ENCODE measurements at regions not wholly inside any gene's neighbourhood (a gene's known extent, or its start where the extent isn't known, plus 50 kb on each side); places are given as distances from the start of the nearest gene placed in this dataset.

DNA sequence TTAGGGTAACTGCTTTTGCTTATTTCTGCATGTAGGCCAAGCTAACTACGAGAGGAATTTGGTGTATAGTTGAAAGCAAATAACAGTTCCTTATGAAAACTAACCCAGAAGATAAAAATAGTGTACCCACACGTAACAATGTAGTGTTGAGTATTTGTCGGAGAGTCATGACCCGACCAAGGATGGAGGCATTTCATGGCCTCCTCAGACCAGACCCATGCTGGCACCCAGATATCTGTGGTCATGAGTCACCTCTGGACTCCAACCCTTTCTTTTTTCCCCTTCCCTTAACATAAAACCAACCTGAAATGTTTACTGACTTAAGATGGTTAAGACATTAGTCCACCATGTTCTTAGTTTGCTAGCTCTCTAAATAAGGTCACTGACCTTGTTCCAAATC lies 318.7 kb downstream of the NOL4 start:
- Mint-ChIP-seq H3K27me3 (ENCODE audit: low read depth, unreplicated experiment) (no peaks in the 10 kb centered on the region), H3K4me3 (ENCODE audit: unreplicated experiment) (no peak overlapping the region), H3K9me3 (ENCODE audit: unreplicated experiment) (peaks cover 12% of the 10 kb centered on the region), H3K4me1 (ENCODE audit: low read depth, unreplicated experiment) (no peaks in the 10 kb centered on the region), H3K27ac (ENCODE audit: unreplicated experiment) (no peak overlapping the region), H3K36me3 (ENCODE audit: low read depth, unreplicated experiment) (no peaks in the 10 kb centered on the region)
- H3K4me1 ChIP-seq (ENCODE audit: insufficient read depth, low read length) = no peaks in the 10 kb centered on the region
- H3K79me2 ChIP-seq (ENCODE audit: insufficient read depth, low read length) = no peaks in the 10 kb centered on the region
- H3K36me3 ChIP-seq (ENCODE audit: insufficient read depth, low read length) = no peaks in the 10 kb centered on the region
- H3K4me2 ChIP-seq (ENCODE audit: low read length) = no peak overlapping the region
- FAIRE-seq = no peak
- H4K20me1 ChIP-seq (ENCODE audit: insufficient read depth, low read length) = no peaks in the 10 kb centered on the region
- no peaks in the 10 kb centered on the region for H3K27me3 ChIP-seq (ENCODE audit: insufficient read depth, low read length)
- no peak overlapping the region for H3K9ac ChIP-seq (ENCODE audit: low read length)
- H3K27ac ChIP-seq (ENCODE audit: low read depth, low read length) = no peak overlapping the region
- TF ChIP-seq, protein P1, sequence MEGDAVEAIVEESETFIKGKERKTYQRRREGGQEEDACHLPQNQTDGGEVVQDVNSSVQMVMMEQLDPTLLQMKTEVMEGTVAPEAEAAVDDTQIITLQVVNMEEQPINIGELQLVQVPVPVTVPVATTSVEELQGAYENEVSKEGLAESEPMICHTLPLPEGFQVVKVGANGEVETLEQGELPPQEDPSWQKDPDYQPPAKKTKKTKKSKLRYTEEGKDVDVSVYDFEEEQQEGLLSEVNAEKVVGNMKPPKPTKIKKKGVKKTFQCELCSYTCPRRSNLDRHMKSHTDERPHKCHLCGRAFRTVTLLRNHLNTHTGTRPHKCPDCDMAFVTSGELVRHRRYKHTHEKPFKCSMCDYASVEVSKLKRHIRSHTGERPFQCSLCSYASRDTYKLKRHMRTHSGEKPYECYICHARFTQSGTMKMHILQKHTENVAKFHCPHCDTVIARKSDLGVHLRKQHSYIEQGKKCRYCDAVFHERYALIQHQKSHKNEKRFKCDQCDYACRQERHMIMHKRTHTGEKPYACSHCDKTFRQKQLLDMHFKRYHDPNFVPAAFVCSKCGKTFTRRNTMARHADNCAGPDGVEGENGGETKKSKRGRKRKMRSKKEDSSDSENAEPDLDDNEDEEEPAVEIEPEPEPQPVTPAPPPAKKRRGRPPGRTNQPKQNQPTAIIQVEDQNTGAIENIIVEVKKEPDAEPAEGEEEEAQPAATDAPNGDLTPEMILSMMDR (IDR thresholded peaks at IDR 0.05; ENCODE audit: insufficient read depth, low read depth, low read length) = no peak
- no peak for TF ChIP-seq EZH2 (IDR thresholded peaks at IDR 0.05; ENCODE audit: insufficient read depth, low read length)
- H3K9me3 ChIP-seq (ENCODE audit: insufficient read depth, low read depth, low read length) = peaks cover 3% of the 10 kb centered on the region
- no peak overlapping the region for H2AFZ ChIP-seq (ENCODE audit: low read depth, low read length)
- DNase-seq (ENCODE audit: low read depth) = peak; percentile 53
- no peak overlapping the region for H3K4me3 ChIP-seq (ENCODE audit: insufficient read depth, low read depth, low read length)

DNA sequence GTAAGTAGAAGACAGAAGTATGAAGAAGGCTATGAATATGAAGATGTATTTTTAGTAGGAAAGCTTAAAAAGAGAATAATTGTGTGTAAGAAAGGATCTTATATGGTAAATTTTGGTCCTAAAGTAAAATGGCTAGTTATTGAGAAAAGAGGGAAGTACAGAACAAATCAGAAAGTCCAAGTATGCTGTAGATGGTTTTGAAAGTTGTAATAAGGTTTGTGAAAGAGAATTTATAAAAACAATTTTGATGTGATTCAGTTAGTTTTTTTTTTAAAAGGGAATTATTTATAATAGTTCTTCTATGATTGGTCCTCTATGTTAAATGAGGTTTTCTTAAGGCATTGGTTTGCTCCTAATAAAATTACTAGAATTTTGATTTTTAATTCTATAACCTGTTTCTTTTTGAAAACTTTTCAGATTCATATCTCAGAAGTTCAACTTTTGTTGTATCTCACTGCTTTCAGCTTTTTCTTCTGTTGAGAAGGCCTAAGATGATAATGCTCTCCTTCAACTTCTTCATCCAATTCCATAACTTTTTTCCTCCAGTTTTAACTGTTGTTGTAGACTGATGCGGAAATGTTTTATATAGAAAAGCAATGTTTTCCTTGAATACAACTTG lies 322.7 kb downstream of the NOL4 start:
- TF ChIP-seq, protein P1 (IDR thresholded peaks at IDR 0.05; ENCODE audit: insufficient read depth, low read depth, low read length) = no peak
- no peak for TF ChIP-seq EZH2 (IDR thresholded peaks at IDR 0.05; ENCODE audit: insufficient read depth, low read length)
- peaks cover 12% of the 10 kb centered on the region for H3K9me3 Mint-ChIP-seq (ENCODE audit: unreplicated experiment)
- no peak overlapping the region for H3K4me3 ChIP-seq (ENCODE audit: insufficient read depth, low read depth, low read length)
- no peak overlapping the region for H3K9ac ChIP-seq (ENCODE audit: low read length)
- no peak overlapping the region for H2AFZ ChIP-seq (ENCODE audit: low read depth, low read length)
- no peaks in the 10 kb centered on the region for H3K36me3 Mint-ChIP-seq (ENCODE audit: low read depth, unreplicated experiment)
- no peaks in the 10 kb centered on the region for H3K27me3 ChIP-seq (ENCODE audit: insufficient read depth, low read length)
- no peaks in the 10 kb centered on the region for H3K36me3 ChIP-seq (ENCODE audit: insufficient read depth, low read length)
- no peak overlapping the region for H3K27ac Mint-ChIP-seq (ENCODE audit: unreplicated experiment)
- no peaks in the 10 kb centered on the region for H3K4me1 Mint-ChIP-seq (ENCODE audit: low read depth, unreplicated experiment)
- no peak overlapping the region for H3K4me2 ChIP-seq (ENCODE audit: low read length)
- no peak for FAIRE-seq
- H3K9me3 ChIP-seq (ENCODE audit: insufficient read depth, low read depth, low read length) = peaks cover 3% of the 10 kb centered on the region
- DNase-seq (ENCODE audit: low read depth) = no peak
- no peaks in the 10 kb centered on the region for H3K79me2 ChIP-seq (ENCODE audit: insufficient read depth, low read length)
- no peaks in the 10 kb centered on the region for H4K20me1 ChIP-seq (ENCODE audit: insufficient read depth, low read length)
- no peak overlapping the region for H3K4me3 Mint-ChIP-seq (ENCODE audit: unreplicated experiment)
- H3K27ac ChIP-seq (ENCODE audit: low read depth, low read length) = no peak overlapping the region
- no peaks in the 10 kb centered on the region for H3K4me1 ChIP-seq (ENCODE audit: insufficient read depth, low read length)
- H3K27me3 Mint-ChIP-seq (ENCODE audit: low read depth, unreplicated experiment) = no peaks in the 10 kb centered on the region

DNA sequence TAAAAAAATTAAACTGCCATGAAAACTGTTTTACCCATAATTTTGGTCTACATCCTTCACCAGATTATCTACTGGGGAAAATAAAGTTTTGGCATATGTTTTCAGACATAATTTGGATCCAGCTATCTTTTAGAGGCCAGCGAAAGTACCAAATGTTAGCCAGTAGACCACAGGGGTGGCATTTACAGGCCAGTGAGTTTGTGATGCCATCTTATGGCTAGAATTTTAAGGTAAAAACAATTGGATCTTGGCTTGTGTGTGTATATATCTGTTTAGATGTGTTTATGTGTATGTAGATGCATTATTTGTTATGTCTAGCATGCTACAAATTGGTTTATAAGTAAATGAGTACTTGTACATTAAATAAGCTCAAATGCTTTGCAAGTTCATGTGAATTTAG lies 322.6 kb downstream of the ASXL3 start:
- Mint-ChIP-seq H3K9me3 (ENCODE audit: unreplicated experiment) (peaks cover 12% of the 10 kb centered on the region), H3K4me1 (ENCODE audit: low read depth, unreplicated experiment) (no peaks in the 10 kb centered on the region), H3K27ac (ENCODE audit: unreplicated experiment) (no peak overlapping the region), H3K4me3 (ENCODE audit: unreplicated experiment) (no peak overlapping the region), H3K27me3 (ENCODE audit: low read depth, unreplicated experiment) (no peaks in the 10 kb centered on the region), H3K36me3 (ENCODE audit: low read depth, unreplicated experiment) (no peaks in the 10 kb centered on the region)
- DNase-seq (ENCODE audit: low read depth) = no peak
- H4K20me1 ChIP-seq (ENCODE audit: insufficient read depth, low read length) = no peaks in the 10 kb centered on the region
- no peak overlapping the region for H3K4me2 ChIP-seq (ENCODE audit: low read length)
- no peaks in the 10 kb centered on the region for H3K36me3 ChIP-seq (ENCODE audit: insufficient read depth, low read length)
- no peak overlapping the region for H2AFZ ChIP-seq (ENCODE audit: low read depth, low read length)
- no peaks in the 10 kb centered on the region for H3K27me3 ChIP-seq (ENCODE audit: insufficient read depth, low read length)
- H3K79me2 ChIP-seq (ENCODE audit: insufficient read depth, low read length) = no peaks in the 10 kb centered on the region
- H3K4me3 ChIP-seq (ENCODE audit: insufficient read depth, low read depth, low read length) = no peak overlapping the region
- no peaks in the 10 kb centered on the region for H3K4me1 ChIP-seq (ENCODE audit: insufficient read depth, low read length)
- H3K27ac ChIP-seq (ENCODE audit: low read depth, low read length) = no peak overlapping the region
- peaks cover 3% of the 10 kb centered on the region for H3K9me3 ChIP-seq (ENCODE audit: insufficient read depth, low read depth, low read length)
- H3K9ac ChIP-seq (ENCODE audit: low read length) = no peak overlapping the region
- TF ChIP-seq, protein P1 (IDR thresholded peaks at IDR 0.05; ENCODE audit: insufficient read depth, low read depth, low read length) = no peak
- no peak for TF ChIP-seq EZH2 (IDR thresholded peaks at IDR 0.05; ENCODE audit: insufficient read depth, low read length)
- FAIRE-seq = no peak

Measured in astrocyte (in vitro differentiated cells and primary cell).